ENCODE measurements at regions not wholly inside any gene's neighbourhood (a gene's known extent, or its start where the extent isn't known, plus 50 kb on each side); places are given as distances from the start of the nearest gene placed in this dataset.

DNA sequence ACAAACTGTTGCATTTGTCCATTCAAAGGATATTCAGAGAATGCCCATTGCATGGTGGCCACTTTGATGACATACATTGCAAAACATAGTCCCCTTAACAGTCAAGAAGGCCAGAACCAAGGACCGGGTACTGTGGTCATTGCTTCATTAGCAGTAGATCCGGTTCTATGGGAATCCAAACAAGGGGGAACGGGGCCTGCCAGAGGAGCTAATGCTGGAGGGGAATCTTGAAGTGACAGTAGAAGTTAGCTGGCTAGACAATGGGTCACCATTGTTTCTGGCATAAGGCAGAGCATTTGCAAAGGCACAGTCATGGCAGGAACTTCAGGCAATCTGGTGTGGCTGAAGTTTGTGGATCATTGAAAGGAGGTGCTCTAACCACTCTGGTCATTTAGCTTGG is 279.7 kb downstream of the SS18 start:
- DNase-seq (ENCODE audit: low spot score), result no peak

DNA sequence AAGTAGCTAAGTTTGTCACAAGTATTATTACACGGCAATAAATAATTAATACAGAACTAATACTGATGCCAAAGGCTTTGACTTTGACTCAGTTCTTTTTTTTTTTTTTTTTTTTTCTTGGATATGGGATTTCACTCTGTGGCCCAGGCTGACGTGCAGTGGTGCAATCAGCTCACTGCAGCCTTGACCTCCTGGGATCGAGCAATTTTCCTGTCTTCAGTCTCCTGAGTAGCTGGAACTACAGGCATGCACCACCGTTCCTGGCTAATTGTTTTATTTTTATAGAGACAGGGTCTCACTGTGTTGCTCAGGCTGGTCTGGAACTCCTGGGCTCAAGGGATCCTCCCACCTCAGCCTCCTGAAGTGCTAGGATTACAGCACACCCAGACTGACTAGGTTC is 284.5 kb downstream of the SS18 start:
- no peak for DNase-seq (ENCODE audit: low spot score)

DNA sequence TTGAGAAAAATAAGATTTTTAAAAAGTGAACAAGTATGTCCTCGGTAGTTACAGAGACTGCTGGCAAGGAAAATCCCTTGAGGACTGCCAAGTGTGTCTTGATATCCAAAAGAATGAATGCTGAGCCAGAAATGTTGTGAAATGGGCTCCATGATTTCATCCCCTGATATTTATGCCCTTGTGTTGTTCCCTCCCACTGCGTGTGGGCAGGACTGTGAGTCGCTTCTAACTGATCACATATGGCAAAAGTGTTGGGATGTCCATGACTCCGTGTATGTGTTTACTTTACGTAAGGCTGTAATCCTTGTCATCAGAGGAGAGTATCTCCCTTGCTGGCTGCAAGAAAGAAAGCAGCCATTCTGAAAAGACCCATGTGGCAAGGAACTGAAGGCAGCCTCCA is 285.1 kb downstream of the SS18 start:
- DNase-seq (ENCODE audit: low spot score), result no peak

DNA sequence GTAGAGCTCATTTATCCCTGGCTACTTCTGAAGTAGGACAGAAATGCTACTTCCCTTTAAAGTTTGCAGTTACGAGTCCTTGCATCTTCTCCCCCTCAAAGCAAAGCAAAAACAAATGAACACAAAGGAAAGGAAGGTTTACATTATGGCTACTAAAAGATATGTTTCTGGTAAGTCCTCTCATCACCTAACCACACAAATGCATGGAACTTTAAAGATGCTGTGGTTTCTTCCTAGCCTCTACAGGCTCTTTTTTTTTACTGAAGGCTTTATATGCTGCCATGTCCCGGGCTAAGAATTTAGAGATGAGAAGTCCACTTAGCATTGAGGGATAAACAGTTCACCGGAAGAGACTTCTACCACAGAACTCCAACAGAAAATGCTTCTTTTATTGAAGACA is 291.2 kb downstream of the SS18 start:
- DNase-seq (ENCODE audit: low spot score), result no peak

DNA sequence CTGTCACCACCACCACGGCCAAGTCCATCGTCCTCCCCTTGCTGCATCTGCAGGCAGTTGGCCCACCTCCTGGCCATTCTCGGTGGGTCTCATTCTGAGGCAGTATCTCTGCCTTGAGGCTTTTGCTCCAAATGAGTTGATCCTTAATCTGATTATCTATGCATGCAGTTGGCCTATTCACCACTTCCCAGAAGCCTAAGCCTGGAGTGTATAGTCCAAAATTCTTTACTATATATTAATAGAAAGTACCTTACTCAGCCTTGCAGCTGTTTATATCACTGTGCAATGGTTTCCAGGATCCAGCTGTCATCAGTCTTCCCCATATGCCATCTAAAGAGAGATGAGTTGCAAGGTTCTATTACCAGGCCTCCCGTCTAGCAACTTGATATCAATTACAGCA is 292.4 kb downstream of the SS18 start:
- DNase-seq (ENCODE audit: low spot score), result no peak

DNA sequence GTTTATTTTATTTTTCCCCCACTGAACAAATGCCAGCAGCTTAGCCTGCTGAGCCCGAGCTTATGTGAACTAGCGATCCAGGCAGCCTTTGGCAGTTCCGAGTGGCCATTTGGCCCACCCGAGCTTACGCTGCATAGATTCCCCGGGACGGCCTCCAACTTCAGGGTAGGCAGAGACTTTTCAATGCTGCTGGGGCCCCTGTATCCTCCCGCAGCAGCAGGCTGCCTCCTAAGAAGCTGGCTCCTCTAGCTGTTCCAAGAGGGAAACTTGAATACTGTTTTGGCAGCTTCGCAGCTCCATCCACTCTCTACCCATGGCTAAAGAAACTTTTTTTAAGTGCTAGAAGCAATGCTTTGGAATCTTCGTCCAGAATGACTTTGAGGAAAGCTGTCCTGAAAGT is 295.2 kb downstream of the SS18 start:
- DNase-seq (ENCODE audit: low spot score), result no peak

DNA sequence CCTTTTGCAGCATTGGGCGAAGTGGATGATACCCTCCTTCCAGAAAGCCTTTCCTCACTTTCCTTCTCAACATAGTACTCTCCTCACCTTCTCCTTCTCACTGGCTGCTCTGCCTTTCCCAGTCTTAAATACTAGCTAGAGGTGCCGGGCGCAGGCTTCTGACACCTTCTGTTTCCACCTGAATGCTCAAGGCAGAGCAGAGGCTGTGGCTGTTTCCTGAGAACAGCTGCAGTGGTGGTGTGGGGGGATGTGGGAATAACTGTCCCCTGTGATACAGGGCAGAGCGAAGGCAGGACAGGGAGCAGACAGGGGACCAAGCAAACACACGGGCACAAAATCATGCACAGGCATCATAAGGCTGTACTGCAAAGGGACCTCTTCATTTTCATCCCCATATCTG is 303.1 kb downstream of the SS18 start:
- DNase-seq (ENCODE audit: low spot score), result no peak

DNA sequence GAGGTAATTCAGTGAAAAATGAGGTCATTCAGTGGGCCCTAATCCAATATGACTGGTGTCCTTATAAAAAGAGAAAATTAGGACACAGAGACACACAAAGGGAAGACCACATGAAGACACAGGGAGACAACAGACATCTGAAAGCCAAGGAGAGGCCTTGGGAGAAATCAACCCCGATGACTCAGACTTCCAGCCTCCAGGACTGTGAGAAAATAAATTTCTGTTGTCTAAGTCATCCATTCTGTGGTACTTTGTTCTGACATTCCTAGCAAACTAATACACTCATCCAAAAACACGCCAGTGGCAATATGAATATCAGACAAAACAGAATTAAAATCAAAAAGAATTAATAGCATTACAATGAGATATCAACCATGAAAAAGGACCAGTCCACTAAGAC is 303.7 kb downstream of the SS18 start:
- DNase-seq (ENCODE audit: low spot score), result no peak

DNA sequence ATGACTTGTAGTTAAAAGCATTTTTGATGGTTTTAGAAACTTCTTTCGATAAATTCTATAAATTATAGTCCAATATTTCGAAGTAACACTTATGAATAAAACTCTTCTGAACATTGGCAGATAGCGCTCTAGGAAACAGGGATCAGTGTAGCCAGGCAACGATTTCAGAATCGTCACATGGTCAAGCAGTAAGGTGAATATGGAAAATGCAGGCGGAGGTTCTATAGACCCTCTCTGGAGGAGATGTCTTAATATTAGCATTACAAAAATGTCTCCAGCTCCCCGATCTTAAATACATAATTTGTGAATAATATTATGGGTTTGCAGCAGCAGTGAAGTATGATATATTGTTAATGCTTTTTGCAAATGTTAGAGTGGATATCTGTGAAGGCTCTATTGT is 310.3 kb downstream of the SS18 start:
- no peak for DNase-seq (ENCODE audit: low spot score)

DNA sequence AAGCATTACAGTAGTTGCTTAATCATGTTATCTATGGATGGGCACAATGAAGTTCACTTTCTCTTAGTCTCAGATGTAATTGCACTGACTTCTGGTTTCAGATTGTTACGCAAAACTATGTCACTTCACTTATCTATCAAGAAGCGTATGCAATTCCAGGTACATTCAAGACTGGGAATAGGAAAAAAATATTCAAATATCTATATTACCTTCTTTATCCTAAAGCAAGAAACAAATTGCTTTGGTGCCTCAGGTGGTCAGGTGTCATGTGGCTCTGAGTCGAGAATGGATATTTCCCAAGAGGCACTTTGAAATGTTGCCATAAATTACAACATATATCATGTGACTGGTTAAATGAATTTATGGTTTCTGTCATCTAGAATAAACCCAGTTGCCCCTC is 318.6 kb downstream of the SS18 start:
- DNase-seq (ENCODE audit: low spot score), result no peak

DNA sequence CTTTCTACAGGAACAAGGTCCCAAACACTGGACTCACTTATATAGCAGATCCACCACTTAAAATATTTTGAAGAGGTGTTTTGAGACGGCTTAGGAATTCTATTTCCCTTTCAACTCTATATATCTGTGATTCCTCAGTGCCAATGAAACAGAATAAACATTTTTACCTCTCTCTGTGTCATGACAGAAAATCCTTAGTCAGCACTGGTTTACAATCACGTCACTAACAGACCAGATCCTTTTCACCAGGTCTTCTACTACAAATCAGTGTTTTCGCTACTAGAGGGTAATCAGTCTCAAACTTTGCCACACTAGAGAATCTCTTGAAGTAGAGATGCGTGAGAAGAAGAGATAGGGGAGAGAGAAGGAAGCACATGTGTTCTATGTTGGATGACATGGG is 325.6 kb downstream of the SS18 start:
- DNase-seq (ENCODE audit: low spot score), result no peak

DNA sequence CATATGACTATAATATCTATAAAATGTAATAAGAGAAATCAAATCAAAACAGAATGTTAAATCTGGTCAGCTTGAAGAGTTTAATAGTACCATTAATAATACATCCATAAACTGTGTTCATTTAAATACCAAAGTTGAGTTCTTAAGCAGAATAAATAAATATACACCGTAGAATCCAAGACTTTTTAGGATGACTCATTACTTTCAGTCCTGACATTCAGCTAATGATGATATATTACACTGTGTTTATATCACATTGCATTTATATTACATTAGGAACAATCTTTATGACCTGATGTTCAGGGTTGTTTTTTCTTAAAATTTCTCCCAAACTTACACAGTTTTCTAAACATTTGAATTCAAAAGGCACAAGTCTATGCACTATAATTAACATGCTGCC is 331.3 kb downstream of the SS18 start:
- no peak for DNase-seq (ENCODE audit: low spot score)

DNA sequence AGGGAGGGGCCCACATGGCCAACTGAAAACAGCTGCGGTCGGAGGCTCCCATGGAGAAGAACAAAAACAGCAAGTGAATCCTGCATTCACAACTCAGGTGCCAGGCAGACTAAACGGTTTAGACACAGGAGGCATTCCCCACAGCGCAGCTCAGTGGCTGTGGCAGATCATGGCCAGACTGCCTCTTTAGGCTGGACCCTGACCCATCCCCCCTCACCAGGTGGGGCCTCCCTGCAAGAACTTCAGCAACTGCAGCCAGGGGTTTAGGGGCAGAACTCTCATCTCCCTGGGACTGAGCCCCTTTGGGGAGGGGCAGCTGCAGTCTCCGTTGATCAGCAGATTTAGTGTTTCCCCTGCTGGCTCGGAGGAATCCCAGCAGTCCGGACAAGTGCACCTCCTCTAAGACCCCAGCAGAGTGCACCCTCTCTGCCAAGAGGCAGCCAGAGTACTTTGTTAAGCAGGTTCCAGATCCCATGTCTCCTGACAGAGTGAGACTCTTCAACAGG is 346.7 kb downstream of the SS18 start:
- no peak for DNase-seq (ENCODE audit: low spot score)

DNA sequence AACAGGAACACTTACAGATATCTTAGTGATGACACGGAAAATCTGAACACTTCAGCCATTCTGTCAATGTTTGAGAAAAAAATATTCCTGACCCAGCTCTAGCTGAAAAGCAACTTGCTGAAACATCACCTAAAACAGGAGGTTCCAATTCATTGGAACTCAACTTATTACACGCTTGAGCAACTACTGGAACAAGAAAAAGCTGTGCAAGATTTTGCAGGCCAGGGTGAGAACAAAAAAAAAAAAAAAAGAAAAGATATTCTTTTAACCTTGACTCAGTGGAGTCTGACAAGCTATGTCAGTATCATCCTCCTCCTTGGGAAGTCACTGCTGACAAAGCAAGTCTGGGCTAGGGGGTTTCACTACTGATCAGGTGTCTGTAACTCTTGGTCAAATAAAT is 351.0 kb downstream of the SS18 start:
- no peak for DNase-seq (ENCODE audit: low spot score)

DNA sequence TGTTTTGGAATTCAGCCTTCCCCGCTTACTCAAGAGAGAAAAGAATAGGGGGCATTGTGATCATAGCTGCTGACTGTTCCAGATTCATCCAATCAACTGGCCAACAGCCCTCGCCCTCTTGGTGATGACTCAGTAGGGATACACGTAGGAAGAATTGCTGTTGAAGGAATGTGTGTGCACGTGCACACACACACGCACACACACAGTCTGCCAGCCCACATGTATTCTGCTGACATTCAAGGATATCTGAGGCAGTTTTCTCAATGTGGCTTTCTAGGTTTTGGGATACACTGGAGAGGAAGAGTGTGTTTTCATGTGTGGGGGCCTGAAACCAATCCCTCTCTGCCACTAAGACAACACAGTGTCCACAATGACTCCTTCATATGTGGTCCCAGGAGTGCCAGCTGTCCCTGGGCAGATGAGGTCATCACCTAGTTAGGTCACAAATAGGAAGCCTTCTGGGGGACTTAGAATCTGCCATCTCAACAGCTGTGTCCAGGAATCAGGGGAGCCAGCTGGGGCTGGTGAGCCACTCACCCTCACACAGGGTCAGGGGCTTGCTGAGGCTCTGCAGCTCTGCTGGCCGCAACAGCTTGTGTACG is 352.6 kb downstream of the SS18 start:
- DNase-seq (ENCODE audit: low spot score), result no peak

DNA sequence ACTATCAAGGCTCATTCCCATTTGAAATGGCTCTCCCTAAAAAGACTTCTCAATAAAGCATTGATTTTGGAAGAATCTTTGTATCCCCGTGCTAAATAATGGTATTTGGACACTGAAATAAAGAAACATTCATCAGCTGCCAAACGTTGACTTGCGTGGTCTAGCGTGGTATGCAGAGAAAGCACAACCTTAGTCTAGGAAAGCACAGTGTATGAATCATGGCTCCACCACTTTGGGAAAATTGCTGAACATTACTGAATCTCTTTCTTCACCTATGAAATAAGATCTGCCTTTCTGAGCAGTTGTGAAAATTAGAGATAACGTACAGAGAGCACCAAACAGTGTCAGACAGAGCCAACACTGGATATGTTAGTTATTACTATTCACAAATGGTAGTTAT is 353.9 kb downstream of the SS18 start:
- DNase-seq (ENCODE audit: low spot score), result no peak

DNA sequence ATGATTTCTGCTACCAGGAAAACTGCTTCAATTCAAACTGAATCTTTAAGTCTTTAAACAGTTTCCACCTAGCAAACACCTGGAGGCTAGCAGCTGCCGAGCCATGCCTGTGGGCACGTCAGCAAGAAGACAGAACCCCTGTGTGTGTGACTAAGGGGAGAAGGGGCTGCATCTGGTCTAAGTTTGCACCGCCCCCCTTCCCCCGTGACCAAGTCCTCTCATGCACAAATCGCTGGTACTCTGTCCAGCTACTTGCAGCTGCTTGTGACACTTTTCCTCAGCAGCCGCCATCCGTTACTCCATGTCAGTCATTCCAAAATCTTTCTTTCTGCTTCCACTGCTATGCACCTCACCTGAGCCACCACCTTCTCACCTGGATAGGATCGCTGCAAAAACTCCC is 355.0 kb downstream of the SS18 start:
- DNase-seq (ENCODE audit: low spot score), result no peak

DNA sequence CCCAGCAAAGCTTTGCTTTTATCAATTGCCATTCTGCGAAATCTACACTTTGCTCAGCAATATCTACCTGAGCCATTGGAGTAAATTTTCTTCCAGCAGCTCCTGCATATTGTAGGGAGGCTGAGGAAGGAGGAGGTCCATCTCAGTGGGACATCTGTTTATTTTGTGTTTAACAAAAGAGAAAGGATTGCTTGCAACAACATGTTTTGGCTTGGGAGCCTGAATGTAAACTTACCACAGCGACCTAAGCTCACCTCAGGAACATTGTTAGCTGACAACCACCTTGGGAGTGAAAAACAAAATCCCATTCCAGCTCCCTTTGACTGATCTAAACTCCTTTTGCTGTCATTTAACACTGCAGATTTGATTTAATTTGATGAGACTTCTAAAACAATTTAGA is 356.1 kb downstream of the SS18 start:
- DNase-seq (ENCODE audit: low spot score), result no peak

DNA sequence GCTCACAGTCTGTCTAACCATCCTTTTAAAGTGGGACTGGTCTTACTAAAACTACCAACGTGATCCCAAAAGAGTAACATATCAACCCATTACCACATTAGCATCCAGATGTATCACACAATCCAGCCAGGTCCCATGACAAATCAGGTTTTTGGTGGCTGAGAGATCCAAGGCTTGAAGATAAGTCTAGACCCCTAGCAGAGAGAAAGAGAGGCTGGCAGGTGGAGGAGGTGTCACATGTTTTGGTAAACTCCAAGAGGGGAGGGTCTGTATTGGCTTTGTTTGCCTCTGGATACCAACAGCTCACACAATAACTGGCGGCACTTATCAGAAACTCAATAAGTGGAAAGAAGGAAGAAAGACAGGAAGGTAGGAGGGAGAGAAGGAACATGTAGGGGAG is 357.6 kb downstream of the SS18 start:
- DNase-seq (ENCODE audit: low spot score), result no peak

DNA sequence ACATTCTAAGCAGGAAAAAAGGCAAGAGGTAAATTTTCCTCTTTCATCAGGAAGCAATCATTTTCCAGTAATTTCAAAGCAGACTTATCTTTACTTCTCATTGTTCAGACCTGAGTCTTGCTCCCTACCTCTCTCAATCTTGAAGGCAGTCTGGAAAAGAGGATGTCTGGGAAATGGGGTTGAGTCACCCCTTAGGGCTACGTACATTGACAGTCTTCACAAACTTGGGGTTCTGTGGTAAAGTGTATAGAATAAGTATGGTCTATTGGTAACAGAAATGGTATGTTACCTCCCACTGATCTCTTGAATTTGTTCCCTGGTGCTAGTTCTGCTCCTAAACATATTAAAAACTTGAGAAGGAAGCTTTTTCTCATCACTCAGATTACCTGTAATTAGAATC is 361.3 kb downstream of the SS18 start:
- DNase-seq (ENCODE audit: low spot score), result no peak

DNA sequence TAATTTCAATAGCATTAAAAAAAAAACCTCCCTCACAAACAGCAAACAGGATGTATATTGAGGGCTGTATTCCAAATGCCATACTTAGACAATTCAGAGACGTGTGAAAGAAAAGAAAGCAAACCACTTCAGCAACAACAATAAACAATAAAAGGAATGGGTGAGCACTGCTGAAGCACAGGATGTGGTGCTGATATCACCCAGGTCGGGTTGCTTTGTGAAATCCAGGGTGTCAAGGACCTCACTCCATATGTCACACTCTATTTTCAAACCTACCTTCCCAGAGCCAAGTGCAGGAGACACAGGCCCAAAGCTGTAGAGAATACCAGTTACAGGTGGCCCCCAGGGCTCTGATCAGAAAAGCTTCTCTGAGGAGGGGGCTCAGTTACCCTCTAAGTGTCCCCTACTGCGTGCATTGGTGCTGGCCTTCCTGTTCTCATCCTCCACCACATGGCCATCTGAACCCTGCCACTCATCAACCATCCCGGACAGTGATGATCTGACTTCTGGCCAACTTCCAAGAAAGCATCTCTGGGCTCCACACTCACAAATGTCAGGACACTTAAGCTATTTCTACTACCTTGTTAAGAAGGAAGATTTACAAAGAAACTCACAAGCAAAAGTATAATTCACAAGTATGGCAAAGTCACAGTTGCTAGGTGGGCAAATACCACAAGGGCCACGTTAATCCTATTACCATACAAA is 363.0 kb downstream of the SS18 start:
- no peak for DNase-seq (ENCODE audit: low spot score)

DNA sequence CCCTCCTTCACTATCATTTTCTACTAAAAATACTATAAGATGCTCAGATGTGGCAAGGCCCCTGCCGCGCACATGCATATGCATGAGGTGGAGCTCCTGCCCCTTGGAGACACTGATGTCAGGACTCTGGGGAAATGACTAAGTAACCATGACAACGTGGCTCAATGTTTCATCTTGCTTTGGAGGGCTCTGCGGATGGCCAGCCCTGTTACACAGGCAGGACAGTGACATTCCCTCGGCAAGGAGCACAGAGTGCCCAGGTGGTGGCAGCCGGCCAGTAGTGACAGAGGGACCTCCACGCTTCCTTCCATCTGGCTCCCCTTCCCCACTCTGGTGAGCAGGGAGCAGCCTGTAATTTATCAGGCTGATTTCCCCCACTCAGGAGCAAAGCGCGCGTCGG is 364.1 kb downstream of the SS18 start:
- DNase-seq (ENCODE audit: low spot score), result no peak

DNA sequence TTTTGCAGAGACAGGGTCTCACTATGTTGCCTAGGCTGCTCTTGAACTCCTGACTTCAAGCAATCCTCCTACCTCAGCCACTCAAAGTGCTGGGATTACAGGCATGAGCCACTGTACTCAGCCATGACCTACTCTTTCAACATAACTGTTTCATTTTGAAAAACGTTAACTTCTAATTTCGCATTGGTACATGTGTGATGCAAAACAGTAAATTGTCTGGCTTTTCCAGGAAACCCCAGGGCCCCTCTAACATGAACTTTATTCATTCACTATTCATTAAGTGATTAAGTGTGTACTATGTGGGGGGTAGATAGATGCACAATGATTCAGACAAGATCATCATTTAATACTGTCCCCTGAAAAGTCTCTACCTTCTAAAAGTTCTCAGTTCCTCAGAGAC is 364.9 kb downstream of the SS18 start:
- DNase-seq (ENCODE audit: low spot score), result no peak

DNA sequence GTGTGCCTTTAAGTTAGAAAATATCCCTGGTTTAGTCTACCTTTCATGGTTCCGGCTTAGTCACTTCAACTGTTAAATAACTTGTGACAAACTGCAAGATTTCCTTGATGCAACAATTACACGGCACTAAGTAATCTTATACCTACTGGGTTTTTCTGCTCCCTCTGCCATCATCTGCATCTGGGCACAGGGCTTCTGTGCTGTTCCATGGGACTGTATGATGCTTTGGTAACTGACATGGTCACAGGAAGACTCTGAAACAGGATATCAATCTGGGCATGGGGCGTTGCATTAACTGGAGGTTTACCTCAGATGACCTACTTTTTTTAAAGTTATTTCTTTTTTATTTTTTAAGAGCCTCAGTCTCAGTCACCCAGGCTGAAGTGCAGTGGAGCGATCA is 365.4 kb downstream of the SS18 start:
- DNase-seq (ENCODE audit: low spot score), result no peak
